ENCODE measurements at regions not wholly inside any gene's neighbourhood (a gene's known extent, or its start where the extent isn't known, plus 50 kb on each side); places are given as distances from the start of the nearest gene placed in this dataset.

- no peak for DNase-seq
Observed at GRCh38 chr6:134379599-134379998, 61.7 kb upstream of the SGK1 start.

- DNase-seq = no peak
Observed at GRCh38 chr6:134379076-134379475, 61.2 kb upstream of the SGK1 start.

GRCh38 chr6:134378426-134378825 is 60.5 kb upstream of the SGK1 start:
- DNase-seq = no peak

GRCh38 chr6:134376785-134377184 is 58.9 kb upstream of the SGK1 start:
- DNase-seq = no peak

DNA sequence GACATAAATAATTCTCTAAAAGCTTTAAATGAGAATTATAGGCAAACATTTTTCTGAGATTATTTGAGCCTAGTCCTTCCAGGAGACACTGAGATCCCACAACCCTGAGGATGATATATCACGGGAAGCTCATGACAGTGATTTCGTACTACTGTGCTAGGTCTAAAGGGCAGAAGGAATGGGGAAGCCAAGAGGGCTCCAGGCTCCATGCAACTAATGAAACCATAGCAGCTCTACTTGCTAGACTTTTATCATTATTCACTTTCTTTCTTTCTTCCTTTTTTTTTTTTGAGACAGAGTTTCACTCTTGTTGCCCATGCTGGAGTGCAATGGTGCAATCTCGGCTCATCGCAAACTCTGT is 57.3 kb upstream of the SGK1 start:
- no peak for DNase-seq

DNA sequence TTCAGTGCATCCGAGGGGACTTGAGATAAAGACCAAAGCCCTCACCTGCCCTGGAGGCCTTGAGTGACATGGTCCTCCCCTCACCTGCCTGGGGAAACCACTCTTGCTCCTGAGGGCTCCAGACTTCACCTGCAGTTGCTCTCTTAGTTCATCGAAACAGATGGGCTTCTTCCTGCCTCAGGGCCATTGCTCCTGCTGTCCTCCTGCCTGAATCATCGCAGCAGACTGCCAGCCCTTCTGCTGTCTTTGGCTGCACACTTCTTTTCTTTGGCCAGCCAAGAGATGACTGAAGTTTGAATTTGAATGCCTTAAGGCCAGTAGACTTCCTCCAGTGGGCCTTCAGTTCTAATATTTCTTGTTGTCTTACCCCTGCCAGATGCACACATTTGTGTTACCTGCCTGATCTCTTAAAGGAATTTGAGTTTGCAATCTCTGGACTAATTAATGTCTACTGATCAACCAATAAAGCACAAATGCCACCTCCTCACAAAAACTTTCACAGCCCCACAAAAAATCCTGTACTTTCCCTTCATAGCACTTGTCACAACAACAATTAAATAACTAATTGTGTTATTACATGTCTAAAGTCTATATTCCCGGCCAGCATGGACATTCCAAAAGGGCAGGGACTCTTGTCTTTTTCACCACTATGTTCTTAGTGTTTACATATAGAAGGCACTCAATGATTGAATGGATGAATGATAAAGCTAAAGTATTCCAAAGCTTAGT is 56.7 kb upstream of the SGK1 start:
- no peak for DNase-seq

DNA sequence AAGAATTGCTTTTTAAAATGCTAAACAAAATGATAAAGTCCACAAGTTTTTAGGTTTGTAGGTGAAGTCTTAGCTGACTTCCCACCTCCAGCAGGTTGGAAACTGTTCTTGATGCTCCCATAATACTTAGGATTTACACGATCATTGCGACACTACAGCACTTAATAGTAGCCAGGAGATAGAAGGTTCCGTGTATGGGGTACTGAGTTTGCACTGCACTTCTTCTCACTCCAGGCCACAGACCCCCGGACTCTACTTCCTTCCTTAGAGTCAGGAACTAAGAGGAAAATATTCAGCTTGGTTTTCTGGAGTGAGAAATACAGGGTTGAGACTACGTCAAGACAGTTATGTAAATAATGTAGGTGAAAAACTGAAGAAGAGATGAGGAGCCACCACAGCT is 56.1 kb upstream of the SGK1 start:
- no peak for DNase-seq

DNA sequence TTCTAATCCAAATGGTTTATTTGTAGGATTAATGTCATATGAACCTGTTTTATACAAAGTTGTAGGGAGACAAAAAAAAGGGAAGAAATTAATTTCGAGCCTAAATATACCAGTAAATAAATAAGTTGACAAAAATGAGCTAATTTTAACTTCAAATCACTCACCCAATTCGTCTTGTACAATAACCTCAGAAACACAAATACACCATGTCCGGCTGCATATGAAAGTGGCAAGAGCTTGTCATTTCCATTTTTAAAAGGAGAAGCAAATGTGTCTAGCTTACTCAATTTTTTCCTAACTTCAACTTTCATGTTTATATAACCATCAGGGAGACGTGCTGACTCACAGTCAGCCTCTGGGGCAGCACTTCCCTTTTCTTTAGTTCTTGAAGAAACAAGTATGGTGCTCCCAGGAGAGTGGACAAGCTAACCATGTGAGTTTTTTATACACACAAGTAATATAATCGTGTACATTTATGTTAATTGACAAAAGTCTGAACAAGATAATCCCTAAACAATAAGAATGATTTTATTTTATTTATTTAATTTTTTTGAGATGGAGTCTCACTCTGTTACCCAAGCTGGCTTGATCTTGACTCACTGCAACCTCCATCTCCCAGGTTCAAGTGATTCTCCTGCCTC is 55.5 kb upstream of the SGK1 start:
- peak; percentile 76 for DNase-seq

DNA sequence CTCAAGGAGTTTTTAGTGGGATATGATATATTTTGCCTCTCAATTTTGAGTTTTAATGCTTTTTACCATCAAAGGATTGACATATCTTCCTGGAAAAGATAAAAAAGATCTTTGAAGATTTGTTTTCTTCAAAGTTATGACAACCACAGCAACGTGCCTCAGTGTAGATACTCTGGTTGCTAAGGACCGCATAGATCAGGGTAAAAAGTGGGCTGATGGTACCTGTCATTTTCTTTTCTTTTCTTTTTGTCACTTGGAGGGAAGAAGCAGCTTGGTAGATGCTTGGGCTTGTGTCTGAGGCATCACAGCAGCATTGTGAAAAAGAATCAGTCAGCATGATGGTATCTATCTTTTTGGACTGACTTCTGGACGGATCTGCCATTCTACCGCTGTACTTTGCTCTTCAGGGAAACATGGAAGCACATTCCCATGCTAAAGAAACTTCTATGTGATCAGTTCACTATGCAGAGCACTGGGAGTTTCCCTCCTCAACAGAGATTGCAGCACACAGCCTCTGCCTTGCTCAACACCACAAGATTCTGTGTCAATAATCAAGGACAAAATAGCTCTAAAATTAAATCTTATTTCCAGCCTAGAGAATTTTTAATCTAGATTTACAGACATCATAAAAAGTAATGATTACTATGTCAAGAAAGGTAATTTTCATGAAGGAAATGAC is 54.8 kb upstream of the SGK1 start:
- DNase-seq = peak; percentile 34

DNA sequence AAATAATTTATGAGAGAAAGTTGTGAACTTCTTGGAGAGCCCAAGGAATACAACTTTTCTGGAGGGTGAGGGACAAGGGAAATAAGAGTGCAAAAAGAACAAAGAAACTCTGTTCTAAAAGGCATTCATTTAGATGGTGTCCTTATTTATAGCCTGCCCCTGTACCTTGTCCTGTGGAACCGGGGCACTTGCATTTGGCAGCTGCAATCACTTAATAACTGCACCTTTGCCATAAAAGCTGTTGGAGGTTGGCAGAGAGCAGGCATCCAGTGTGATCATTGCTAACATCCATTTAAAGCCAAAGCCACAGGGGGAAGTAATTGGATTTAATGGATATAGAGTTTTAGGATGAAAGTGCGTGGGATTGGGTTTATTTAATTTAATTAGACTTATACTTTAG is 50.8 kb upstream of the SGK1 start:
- no peak for DNase-seq

Data from fibroblast of skin of right quadriceps (primary cell).